Fibroblast of skin of left quadriceps (primary cell): ENCODE measurements at regions not wholly inside any gene's neighbourhood (a gene's known extent, or its start where the extent isn't known, plus 50 kb on each side); places are given as distances from the start of the nearest gene placed in this dataset.

Source experiments
- DNase-seq, 2 experiments: peaks; one replicate each; pipeline ENCODE4 v3.0.0-alpha.2; 2013; ENCODE audit warnings: low read depth in 2 of 2

- DNase-seq: no peak
These were observed 263.5 kb downstream of the NFKBIZ start for GRCh38 chr3:102112704-102113230.

GRCh38 chr3:102113421-102114041, 264.2 kb downstream of the NFKBIZ start:
- DNase-seq: no peak

- no peak for DNase-seq
These were observed 265.1 kb downstream of the NFKBIZ start for GRCh38 chr3:102114264-102114979.

GRCh38 chr3:102122527-102122926, 273.2 kb downstream of the NFKBIZ start:
- DNase-seq: no peak

- DNase-seq: no peak
These were observed 274.4 kb downstream of the NFKBIZ start for GRCh38 chr3:102123590-102124190.

GRCh38 chr3:102124282-102124681, 275.0 kb downstream of the NFKBIZ start:
- no peak for DNase-seq

GRCh38 chr3:102124704-102125103, 275.4 kb downstream of the NFKBIZ start:
- no peak for DNase-seq

- DNase-seq: no peak
These were observed 276.1 kb downstream of the NFKBIZ start for GRCh38 chr3:102125197-102125993.

- DNase-seq: no peak
These were observed 276.7 kb downstream of the NFKBIZ start for GRCh38 chr3:102125994-102126368.

GRCh38 chr3:102129760-102130608, 280.7 kb downstream of the NFKBIZ start:
- peak; percentile 21 to 24 for DNase-seq

- no peak for DNase-seq
These were observed 283.1 kb downstream of the NFKBIZ start for GRCh38 chr3:102132370-102132769.

- DNase-seq: no peak
These were observed 284.1 kb downstream of the NFKBIZ start for GRCh38 chr3:102133376-102133775.

GRCh38 chr3:102135316-102135715, 286.0 kb downstream of the NFKBIZ start:
- no peak for DNase-seq

- no peak for DNase-seq
These were observed 286.9 kb downstream of the NFKBIZ start for GRCh38 chr3:102136183-102136582.

- DNase-seq: no peak
These were observed 290.8 kb downstream of the NFKBIZ start for GRCh38 chr3:102140116-102140515.

GRCh38 chr3:102141096-102141927, 292.0 kb downstream of the NFKBIZ start:
- no peak for DNase-seq

- DNase-seq: no peak
These were observed 292.6 kb downstream of the NFKBIZ start for GRCh38 chr3:102141928-102142239.

GRCh38 chr3:102142379-102143060, 292.3 kb upstream of the ZPLD1 start:
- no peak for DNase-seq

GRCh38 chr3:102143536-102143935, 291.3 kb upstream of the ZPLD1 start:
- no peak for DNase-seq

GRCh38 chr3:102144063-102144462, 290.8 kb upstream of the ZPLD1 start:
- no peak for DNase-seq
